NCI-H2171 treated with DMSO at 0.1 percent for 48 hours (cell line): ENCODE measurements at regions not wholly inside any gene's neighbourhood (a gene's known extent, or its start where the extent isn't known, plus 50 kb on each side); places are given as distances from the start of the nearest gene placed in this dataset.
"Not testable (repeated sequence)": the region's sequence is repeated elsewhere in the genome, so short reads cannot be mapped to it uniquely, and the experiment has no call there.

Experiments used
- DNase-seq: peaks from one replicate; lab custom pipeline; 2025; lab: John Stamatoyannopoulos, UW

DNA sequence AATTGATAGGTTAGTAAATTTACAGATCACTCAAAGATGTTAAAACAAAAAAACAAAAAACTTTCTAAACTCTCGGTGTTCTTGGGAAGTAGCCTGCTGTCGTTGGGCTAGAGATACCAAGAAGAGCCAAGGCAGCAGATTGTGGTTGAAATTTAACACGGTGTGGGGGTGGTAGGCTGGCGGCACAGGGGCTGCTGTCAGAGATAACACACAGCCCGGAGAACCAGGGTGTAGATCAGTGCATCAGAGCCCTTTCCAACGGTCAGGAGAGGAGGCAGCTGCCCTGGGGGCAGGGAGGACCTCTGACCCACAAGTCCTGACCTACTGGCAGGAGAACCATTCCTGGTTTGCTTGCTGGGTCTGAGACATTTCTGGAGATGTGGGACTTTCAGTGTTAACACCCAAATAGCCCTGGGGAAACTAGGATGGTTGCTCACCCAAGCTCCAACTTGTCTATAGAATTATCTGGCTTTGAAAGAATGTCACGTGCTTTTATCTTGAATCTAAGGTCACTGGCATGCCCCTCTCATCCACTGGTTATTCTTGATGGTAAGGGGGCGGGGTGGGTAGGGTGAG, 205.2 kb upstream of the PLGLB2 start:
- DNase-seq, result not testable (repeated sequence)

- DNase-seq, result not testable (repeated sequence)
Measured at GRCh38 chr2:87543797-87544196, 204.1 kb upstream of the PLGLB2 start.

DNA sequence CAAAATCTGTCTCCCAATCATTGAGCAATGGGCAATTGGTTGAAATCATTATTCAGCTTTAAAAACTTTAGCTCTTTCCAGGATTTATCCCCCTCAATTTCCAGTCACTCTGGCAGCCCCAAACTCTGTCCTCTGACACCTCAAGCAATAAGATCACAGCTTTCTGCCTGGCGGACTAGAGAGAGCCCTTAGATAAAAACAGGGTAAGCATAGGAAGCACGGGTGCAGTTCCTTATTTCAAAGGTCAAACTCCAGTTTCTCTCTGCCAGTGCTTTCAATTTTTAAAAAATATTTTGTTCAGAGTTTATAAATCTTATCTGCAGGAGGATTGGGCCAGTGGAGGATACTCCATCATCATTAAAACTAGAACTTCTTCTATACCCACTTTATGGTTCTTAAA, 200.8 kb upstream of the PLGLB2 start:
- DNase-seq, result not testable (repeated sequence)

GRCh38 chr2:87547966-87548365, 199.9 kb upstream of the PLGLB2 start:
- DNase-seq, result not testable (repeated sequence)

DNA sequence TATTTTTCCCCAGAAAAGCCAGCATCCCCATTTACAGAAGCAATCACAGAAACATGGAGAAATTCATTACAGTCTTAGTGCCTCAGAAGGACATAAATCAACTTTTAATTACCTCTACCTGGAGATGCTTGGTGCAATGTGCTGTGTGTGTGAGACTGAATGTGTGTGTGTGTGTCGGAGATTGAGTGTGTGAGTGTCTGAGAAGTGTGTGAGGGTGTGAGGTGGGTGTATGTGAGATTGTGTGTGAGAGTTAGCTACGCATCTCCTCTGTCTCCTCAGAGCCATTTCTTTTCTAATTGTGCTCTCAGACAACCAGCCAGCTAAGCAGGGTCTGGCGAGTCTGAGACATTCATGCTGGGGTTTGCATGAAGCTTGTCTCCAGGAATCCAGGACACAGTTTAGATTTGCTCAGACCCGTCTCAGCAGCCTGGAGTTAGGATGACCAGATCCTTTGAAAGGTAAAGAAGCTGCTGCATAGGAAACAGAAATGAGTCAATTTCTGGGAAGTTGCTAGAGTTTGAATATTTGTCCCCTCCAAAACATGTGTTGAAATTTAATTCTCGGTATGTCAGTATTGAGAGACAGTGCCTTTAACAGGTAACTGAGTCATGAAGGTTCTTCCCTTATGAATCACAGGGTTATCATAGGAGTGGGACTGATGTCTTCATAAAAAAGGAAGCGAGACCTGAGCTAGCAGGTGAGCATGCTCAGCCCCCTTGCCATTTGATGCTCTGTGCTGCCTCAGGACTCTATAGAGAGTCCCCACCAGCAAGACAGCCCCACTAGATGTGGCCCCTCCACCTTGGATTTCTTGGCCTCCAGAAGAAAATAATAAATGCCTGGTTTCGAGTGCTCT, 199.0 kb upstream of the PLGLB2 start:
- DNase-seq, result not testable (repeated sequence)

DNA sequence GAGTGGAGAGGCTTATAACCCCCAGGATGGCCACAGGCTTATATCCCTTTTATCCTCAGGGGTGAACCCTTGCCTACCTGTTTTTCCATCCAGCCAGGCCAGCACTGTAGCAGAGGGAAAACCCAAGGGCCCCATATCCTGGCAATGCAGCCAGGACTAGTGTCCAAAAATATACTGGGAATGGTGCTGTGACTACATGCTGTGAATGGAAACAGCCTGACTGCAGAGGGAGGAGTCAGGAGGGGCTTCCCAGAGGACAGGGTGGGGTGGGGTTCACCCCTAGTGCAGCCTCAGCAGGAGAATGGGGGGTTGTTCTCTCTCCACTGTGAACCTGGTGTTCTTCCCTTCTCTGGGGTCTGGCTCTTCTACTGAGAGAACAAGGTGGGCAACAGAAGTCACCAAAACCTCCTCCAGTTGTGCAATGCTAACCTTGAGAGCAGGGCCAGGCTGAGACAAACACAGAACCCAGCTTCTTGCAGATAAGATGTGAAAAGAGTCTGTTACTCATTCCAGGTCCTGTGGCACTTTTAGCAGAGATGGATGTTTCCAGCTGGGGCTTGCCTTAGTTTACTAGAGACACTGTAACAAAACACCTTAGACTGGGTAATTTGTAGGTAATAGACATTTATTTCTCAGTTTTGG, 198.2 kb upstream of the PLGLB2 start:
- not testable (repeated sequence) for DNase-seq

GRCh38 chr2:87554678-87555077, 193.2 kb upstream of the PLGLB2 start:
- DNase-seq, result not testable (repeated sequence)

GRCh38 chr2:87555082-87555481, 192.8 kb upstream of the PLGLB2 start:
- DNase-seq, result not testable (repeated sequence)

DNA sequence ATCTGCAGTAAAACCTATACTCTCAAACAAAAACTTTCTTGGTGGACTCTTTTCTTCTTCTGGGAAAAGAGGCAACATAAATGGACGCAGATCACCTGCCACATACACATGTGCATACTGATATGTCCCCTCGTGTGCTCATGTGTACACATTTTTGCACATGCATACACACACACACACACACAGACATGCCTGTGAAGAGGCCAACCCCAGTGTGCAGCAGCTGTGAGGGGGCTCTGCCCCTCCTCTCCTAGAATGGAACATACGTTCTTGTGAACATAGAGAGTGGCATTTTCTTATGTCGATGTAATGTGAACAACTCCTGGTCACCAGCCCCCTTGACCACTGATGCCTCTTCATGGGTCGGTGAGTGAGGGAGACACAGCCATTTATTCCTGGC, 188.9 kb upstream of the PLGLB2 start:
- DNase-seq, result not testable (repeated sequence)

DNA sequence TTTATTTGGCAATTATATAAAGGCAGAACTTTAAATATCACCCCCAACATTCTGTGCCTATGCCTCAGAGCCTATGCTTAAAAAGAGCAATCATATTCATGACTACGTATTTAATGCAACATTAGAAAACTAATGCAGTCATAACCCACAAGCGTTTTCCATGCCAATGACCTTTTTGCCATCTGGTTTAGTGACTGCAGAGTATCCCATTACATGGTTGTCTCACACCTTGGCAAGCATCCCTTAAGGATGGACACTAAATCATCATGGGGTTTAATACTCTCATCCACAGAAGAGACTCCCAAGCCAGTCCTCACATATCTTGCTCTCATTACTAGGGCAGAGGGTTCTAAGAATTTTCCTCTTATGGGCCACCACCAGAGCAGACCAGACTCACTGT, 188.2 kb upstream of the PLGLB2 start:
- DNase-seq, result not testable (repeated sequence)

- DNase-seq, result not testable (repeated sequence)
Measured at GRCh38 chr2:87565116-87565515, 182.8 kb upstream of the PLGLB2 start.

GRCh38 chr2:87566531-87566930, 181.4 kb upstream of the PLGLB2 start:
- not testable (repeated sequence) for DNase-seq

DNA sequence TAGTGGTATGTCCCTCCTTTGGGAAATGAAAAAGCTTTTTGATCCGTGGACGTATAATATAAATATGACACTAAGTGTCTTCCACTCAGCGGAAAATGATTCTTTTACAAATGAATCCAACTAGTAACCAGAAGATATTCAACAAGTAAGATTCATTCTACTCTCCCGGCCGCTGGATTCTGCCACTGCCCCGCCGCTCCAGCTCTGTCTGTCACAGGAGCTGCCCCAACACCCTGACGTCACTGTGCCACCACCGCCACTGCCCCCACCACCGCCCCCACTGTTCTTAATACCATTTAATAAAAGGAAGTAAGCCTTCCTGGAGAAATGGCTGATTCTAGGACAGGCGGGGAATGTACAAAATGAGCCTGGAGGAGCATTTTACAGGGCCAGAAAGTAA, 180.8 kb upstream of the PLGLB2 start:
- DNase-seq, result not testable (repeated sequence)

DNA sequence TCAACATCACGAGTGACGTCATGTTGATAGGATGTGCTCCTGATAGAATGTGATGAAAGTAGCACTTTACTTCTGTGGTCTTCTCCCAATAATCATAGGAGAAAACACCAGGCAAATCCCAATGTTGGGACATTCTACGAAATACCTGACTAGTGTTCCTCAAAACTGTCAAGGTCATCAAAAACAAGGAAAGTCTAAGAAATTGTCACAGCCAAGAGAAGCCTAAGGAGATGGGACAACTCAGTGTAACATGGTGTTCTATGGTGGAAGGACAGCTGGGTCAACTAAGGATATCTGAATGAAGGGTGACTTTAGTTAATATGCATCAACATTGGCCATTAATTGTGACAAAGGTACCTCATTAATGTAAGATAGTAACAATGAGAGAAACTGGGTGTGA, 180.0 kb upstream of the PLGLB2 start:
- DNase-seq, result not testable (repeated sequence)

GRCh38 chr2:87568554-87569278, 179.2 kb upstream of the PLGLB2 start:
- not testable (repeated sequence) for DNase-seq

GRCh38 chr2:87569689-87570397, 178.0 kb upstream of the PLGLB2 start:
- not testable (repeated sequence) for DNase-seq

DNA sequence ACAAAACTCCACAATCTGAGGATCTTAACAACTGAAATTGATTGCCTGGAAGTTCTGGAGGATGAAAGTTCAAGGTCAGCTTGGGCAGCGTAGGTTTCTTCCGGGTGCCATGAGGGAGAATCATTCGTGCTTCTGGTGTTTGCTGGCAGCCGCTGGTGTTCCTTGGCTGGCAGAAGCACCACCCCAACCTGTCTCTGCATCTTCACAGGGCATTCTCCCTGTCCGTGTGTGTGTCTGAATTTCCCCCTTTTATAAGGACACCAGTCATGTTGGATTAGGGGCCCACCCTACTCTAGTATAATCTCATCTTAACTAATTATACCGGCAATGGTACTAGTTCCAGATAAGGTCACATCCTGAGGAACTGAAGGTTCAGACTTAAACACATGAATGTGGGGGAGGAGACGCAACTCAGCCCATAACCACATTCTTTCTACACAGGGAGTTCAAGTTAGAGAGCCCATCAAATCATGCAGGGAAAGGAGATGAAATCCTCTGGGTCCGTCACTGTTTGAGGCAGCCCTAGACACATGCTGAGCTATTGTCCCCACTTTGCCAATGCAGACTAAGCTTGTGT, 175.9 kb upstream of the PLGLB2 start:
- not testable (repeated sequence) for DNase-seq

- not testable (repeated sequence) for DNase-seq
Measured at GRCh38 chr2:87572906-87573305, 175.0 kb upstream of the PLGLB2 start.

DNA sequence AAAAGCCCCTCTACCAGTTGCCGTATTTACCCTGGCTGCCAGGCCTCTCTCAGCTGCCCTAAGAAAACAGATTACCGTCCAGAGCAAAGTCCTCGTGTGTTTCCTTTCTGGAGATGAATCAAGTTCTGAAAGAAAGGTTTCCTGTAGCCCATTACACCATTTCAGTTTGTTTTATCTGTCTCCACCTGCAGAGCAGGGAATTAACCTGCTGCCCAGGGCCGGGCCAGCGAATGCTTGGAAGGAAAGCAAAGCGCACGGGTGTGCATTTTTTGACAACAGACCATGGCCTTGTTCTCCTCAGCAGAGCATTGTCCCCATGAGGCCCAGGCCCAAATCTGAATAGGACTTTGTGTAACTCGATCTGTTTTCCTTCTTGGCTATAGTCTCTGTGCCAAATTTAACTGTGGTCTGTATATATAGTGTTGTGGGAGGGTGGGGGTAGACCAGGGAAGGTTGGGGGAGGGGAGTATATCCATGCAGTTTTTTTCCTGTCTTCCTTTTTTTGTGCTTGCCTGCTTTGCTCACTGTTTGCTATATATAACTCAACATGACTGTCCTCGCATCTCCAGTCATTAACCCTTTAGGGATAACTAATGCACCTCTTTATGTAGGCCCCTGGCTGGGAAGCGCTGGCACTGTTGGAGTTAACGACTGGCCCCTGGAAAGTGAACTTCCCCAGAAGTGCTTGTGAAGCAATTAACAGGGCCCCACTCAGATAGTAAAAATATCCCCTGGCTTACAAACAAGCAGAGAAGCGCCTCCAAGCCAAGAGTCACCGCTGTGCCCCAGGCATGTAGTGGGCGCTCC, 174.3 kb upstream of the PLGLB2 start:
- not testable (repeated sequence) for DNase-seq
